Kidney (tissue), 13 donors: ENCODE measurements at regions not wholly inside any gene's neighbourhood (a gene's known extent, or its start where the extent isn't known, plus 50 kb on each side); places are given as distances from the start of the nearest gene placed in this dataset.

Experiments
- DNase-seq, 5 donors: peaks; one replicate each; pipeline ENCODE4 v3.0.0-alpha.2; 2013 to 2020
- FAIRE-seq: peaks from 2 replicates; lab custom pipeline; 2012; peaks lifted over from hg19 to GRCh38; lab: Jason Lieb, UNC
- H3K27ac ChIP-seq, 2 donors: one replicate each; pipeline ENCODE4 v1.7.0; 2013; ENCODE audit warnings: low read depth in 2 of 2, low read length in 2 of 2, inconsistent platforms in 1 of 2
- H3K27me3 ChIP-seq: one replicate; pipeline ENCODE4 v1.7.1; 2013; ENCODE audit warnings: low read length, inconsistent platforms; ENCODE audit not compliant: control insufficient read depth, insufficient read depth
- H3K36me3 ChIP-seq, 3 donors: one replicate each; pipeline versions ENCODE4 v1.7.0 to v1.7.1; 2013; ENCODE audit warnings: low read length in 3 of 3, control low read depth in 1 of 3, inconsistent platforms in 1 of 3; ENCODE audit not compliant: insufficient read depth in 3 of 3, control insufficient read depth in 2 of 3
- H3K4me1 ChIP-seq, 3 donors: one replicate each; pipeline versions ENCODE4 v1.7.0 to v1.7.1; 2013; ENCODE audit warnings: low read length in 3 of 3, inconsistent platforms in 1 of 3, low read depth in 1 of 3; ENCODE audit not compliant: control insufficient read depth in 2 of 3, insufficient read depth in 2 of 3
- H3K4me3 ChIP-seq, 3 donors: one replicate each; pipeline versions ENCODE4 v1.7.0 to v1.8.1; 2013; ENCODE audit warnings: low read length in 3 of 3, control low read depth in 1 of 3, inconsistent platforms in 1 of 3
- H3K9ac ChIP-seq, 3 donors: one replicate each; pipeline versions ENCODE4 v1.7.0 to v1.7.1; 2013; ENCODE audit warnings: low read length in 3 of 3, control low read depth in 1 of 3, inconsistent platforms in 1 of 3
- H3K9me3 ChIP-seq, 3 donors: one replicate each; pipeline versions ENCODE4 v1.7.0 to v1.7.1; 2013; ENCODE audit warnings: low read length in 3 of 3, control low read depth in 1 of 3, inconsistent platforms in 1 of 3; ENCODE audit not compliant: control insufficient read depth in 2 of 3, insufficient read depth in 1 of 3
- intact Hi-C: fragments of 100-400 bp; cut with DNase I; formaldehyde crosslinking; loops from one replicate; pipeline ENCODE4 v1.11.1; 2022
- TF ChIP-seq, protein P1 (sequence below): IDR thresholded peaks from 3 replicates; pipeline ENCODE4 v1.5.1; 2012; ENCODE audit warnings: mild to moderate bottlenecking, moderate library complexity, borderline replicate concordance; ENCODE audit not compliant: insufficient read depth; ENCODE audit errors: extremely low read depth
- donor health status: control.
- donor health status: control.
- donor health status: control.
- donor health status: control.
- donor health status: control.
- donor health status: DM: yes; HTN: yes; CAD: no.
- donor health status: Normal renal cell carcinoma (clear cell type).

- H3K36me3 ChIP-seq: no peaks in the 10 kb centered on the region
- H3K9me3 ChIP-seq: no peaks in the 10 kb centered on the region
- H3K27ac ChIP-seq: no peak overlapping the region
- H3K9ac ChIP-seq: no peak overlapping the region
- no peak for FAIRE-seq
- no peaks in the 10 kb centered on the region for H3K4me1 ChIP-seq
- no peaks in the 10 kb centered on the region for H3K27me3 ChIP-seq
- DNase-seq: peak in 2 of 5 donors; percentile 3 to 12
- H3K4me3 ChIP-seq: no peak overlapping the region
- intact Hi-C loops: no loop called here
- TF ChIP-seq, protein P1, sequence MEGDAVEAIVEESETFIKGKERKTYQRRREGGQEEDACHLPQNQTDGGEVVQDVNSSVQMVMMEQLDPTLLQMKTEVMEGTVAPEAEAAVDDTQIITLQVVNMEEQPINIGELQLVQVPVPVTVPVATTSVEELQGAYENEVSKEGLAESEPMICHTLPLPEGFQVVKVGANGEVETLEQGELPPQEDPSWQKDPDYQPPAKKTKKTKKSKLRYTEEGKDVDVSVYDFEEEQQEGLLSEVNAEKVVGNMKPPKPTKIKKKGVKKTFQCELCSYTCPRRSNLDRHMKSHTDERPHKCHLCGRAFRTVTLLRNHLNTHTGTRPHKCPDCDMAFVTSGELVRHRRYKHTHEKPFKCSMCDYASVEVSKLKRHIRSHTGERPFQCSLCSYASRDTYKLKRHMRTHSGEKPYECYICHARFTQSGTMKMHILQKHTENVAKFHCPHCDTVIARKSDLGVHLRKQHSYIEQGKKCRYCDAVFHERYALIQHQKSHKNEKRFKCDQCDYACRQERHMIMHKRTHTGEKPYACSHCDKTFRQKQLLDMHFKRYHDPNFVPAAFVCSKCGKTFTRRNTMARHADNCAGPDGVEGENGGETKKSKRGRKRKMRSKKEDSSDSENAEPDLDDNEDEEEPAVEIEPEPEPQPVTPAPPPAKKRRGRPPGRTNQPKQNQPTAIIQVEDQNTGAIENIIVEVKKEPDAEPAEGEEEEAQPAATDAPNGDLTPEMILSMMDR: no peak
Observed at GRCh38 chr2:8437228-8437948, 244.5 kb upstream of the ID2 start.

DNA sequence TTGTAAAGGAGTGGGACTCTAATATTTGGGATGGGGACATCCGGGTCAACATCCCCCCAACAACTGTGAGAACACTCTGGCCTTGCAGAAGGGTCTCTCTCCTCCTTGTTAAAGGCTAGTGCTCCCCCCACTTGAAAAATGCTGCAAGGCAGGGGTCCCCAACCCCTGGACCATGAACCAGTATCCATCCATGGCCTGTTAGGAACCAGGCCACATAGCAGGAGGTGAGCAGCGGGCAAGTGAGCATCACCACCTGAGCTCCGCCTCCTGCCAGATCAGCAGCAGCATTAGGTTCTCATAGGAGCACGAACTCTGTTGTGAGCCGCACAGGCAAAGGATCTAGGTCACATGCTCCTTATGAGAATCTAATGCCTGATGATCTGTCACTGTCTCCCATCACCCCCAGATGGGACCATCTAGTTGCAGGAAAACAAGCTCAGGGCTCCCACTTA, 243.9 kb upstream of the ID2 start:
- H3K27me3 ChIP-seq: no peaks in the 10 kb centered on the region
- TF ChIP-seq, protein P1: no peak
- intact Hi-C loops: no loop called here

DNA sequence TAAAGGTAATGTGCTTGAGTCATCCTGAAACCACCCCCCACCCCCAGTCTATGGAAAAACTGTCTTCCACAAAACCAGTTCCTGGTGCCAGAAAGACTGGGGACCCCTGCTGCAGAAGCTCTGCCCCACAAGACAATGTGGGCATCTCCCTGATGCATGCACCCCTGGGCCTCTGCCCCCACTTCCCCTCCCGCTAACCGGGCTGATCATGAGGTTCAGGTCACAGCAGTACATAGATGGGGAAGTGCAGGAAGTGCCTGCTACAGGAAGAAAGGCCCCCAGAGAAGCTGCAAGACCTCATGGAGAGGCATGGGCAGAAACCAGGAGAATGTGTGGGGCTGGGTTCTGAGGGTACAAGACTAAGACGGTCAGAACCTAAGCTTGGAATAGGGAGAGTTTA, 243.4 kb upstream of the ID2 start:
- H3K9me3 ChIP-seq: no peaks in the 10 kb centered on the region
- FAIRE-seq: no peak
- H3K27ac ChIP-seq: no peak overlapping the region
- H3K9ac ChIP-seq: no peak overlapping the region
- TF ChIP-seq, protein P1: no peak
- no peak overlapping the region for H3K4me3 ChIP-seq
- intact Hi-C loops: no loop called here
- no peaks in the 10 kb centered on the region for H3K4me1 ChIP-seq
- no peaks in the 10 kb centered on the region for H3K27me3 ChIP-seq
- H3K36me3 ChIP-seq: no peaks in the 10 kb centered on the region
- peak in 2 of 5 donors; percentile 4 to 10 for DNase-seq

More for the DNA sequence above, 243.9 kb upstream of the ID2 start:
- H3K36me3 ChIP-seq: no peaks in the 10 kb centered on the region
- H3K4me1 ChIP-seq: no peaks in the 10 kb centered on the region
- H3K4me3 ChIP-seq: no peak overlapping the region
- no peak for FAIRE-seq
- DNase-seq: peak in 1 of 5 donors; percentile 16
- H3K27ac ChIP-seq: no peak overlapping the region
- H3K9me3 ChIP-seq: no peaks in the 10 kb centered on the region
- H3K9ac ChIP-seq: no peak overlapping the region

DNA sequence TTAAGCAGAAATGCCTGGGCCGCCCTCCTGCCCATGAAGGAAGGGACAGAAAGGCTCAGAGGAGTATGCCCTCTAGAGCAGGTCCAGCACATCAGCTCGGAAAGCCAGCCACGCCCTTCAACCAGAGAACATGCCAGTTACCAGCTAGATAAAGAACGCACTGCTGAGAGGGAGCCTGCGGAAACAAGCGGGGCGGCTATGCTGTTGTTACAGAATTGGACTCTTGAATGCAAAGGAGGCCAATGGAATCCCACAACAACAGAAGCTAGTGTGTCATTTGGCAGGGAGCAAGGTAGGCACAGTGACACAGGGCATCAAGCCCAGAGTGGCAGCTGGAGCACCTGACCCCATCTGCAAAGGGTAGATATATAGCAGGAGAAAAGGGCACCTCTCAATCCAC, 242.9 kb upstream of the ID2 start:
- no peaks in the 10 kb centered on the region for H3K9me3 ChIP-seq
- H3K27ac ChIP-seq: no peak overlapping the region
- H3K36me3 ChIP-seq: no peaks in the 10 kb centered on the region
- TF ChIP-seq, protein P1: no peak
- intact Hi-C loops: no loop called here
- no peaks in the 10 kb centered on the region for H3K27me3 ChIP-seq
- no peak overlapping the region for H3K9ac ChIP-seq
- H3K4me3 ChIP-seq: no peak overlapping the region
- H3K4me1 ChIP-seq: no peaks in the 10 kb centered on the region
- DNase-seq (peak in 2 of 5 donors; percentile 3 to 18), FAIRE-seq (no peak)
